Neural cell (in vitro differentiated cells): ENCODE measurements at regions not wholly inside any gene's neighbourhood (a gene's known extent, or its start where the extent isn't known, plus 50 kb on each side); places are given as distances from the start of the nearest gene placed in this dataset.

Experiments used
- H2AFZ ChIP-seq: fragments of 200-600, 300-800 bp; sonication (generic), shearing (Covaris generic); 2 replicates; pipeline ENCODE4 v1.6.0; 2014; ENCODE audit warnings: low read depth, mild to moderate bottlenecking, antibody characterized with exemption, low read length, moderate library complexity
- H3F3A ChIP-seq: fragments of 200-600 bp; shearing (Covaris generic); 2 replicates; pipeline ENCODE4 v1.6.1; 2016; ENCODE audit warnings: mild to moderate bottlenecking, moderate library complexity, mixed read lengths, antibody characterized with exemption, low read length; ENCODE audit not compliant: insufficient read depth, poor library complexity, severe bottlenecking
- H3K27ac ChIP-seq: fragments of 200-600, 300-800 bp; sonication (generic), shearing (Covaris generic); 2 replicates; pipeline ENCODE4 v1.5.1; 2014; ENCODE audit warnings: mild to moderate bottlenecking, low read length, moderate library complexity
- H3K27me3 ChIP-seq: fragments of 300-800, 200-600 bp; sonication (generic), shearing (Covaris generic); 2 replicates; pipeline ENCODE4 v1.6.0; 2014; ENCODE audit warnings: mild to moderate bottlenecking, low read depth, low read length, moderate library complexity; ENCODE audit not compliant: insufficient read depth
- H3K36me3 ChIP-seq: fragments of 300-800, 200-600 bp; sonication (generic), shearing (Covaris generic); 2 replicates; pipeline ENCODE4 v1.5.1; 2014; ENCODE audit warnings: mild to moderate bottlenecking, antibody characterized with exemption, low read length, moderate library complexity; ENCODE audit not compliant: insufficient read depth
- H3K4me2 ChIP-seq: fragments of 300-800, 200-600 bp; sonication (generic), shearing (Covaris generic); 2 replicates; pipeline ENCODE4 v1.6.0; 2014; ENCODE audit warnings: mild to moderate bottlenecking, low read length
- H3K4me3 ChIP-seq: fragments of 300-800, 200-600 bp; sonication (generic), shearing (Covaris generic); 2 replicates; pipeline ENCODE4 v1.5.1; 2014; ENCODE audit warnings: mild to moderate bottlenecking, low read length, moderate library complexity
- H3K79me2 ChIP-seq: fragments of 200-600 bp; shearing (Covaris generic); replicated peaks from 2 replicates; pipeline ENCODE4 v1.6.0; 2014; ENCODE audit warnings: mild to moderate bottlenecking, low read length, moderate library complexity; ENCODE audit not compliant: insufficient read depth
- H3K9ac ChIP-seq: fragments of 300-800, 200-600 bp; sonication (generic), shearing (Covaris generic); 2 replicates; pipeline ENCODE4 v1.6.1; 2016; ENCODE audit warnings: mild to moderate bottlenecking, low read length, mixed read lengths
- H3K9me2 ChIP-seq: fragments of 200-600 bp; shearing (Covaris generic); 2 replicates; pipeline ENCODE4 v1.6.1; 2016; ENCODE audit warnings: mild to moderate bottlenecking, low read length, mixed read lengths; ENCODE audit not compliant: insufficient read depth
- H3K9me3 ChIP-seq: fragments of 200-600, 300-800 bp; sonication (generic), shearing (Covaris generic); 2 replicates; pipeline ENCODE4 v1.6.1; 2016; ENCODE audit warnings: mild to moderate bottlenecking, mixed run types, low read length, moderate library complexity, mixed read lengths
- H4K20me1 ChIP-seq: fragments of 200-600 bp; shearing (Covaris generic); 2 replicates; pipeline ENCODE4 v1.6.1; 2016; ENCODE audit warnings: mild to moderate bottlenecking, mixed run types; ENCODE audit not compliant: insufficient read depth
- EP300 ChIP-seq: fragments of 450-650 bp; conservative IDR thresholded peaks from 2 replicates; pipeline ENCODE4 v1.6.1; 2014; ENCODE audit warnings: antibody characterized with exemption, mild to moderate bottlenecking, moderate library complexity; ENCODE audit not compliant: poor library complexity, severe bottlenecking
- EZH2 ChIP-seq: fragments of 200-600, 300-800 bp; shearing (Covaris generic), sonication (generic); IDR thresholded peaks from 2 replicates; pipeline ENCODE4 v1.6.1; 2014; ENCODE audit warnings: antibody characterized with exemption, low read length, borderline replicate concordance, mild to moderate bottlenecking; ENCODE audit not compliant: insufficient read depth, poor library complexity, severe bottlenecking
- MXI1 ChIP-seq: fragments of 450-650 bp; conservative IDR thresholded peaks from 2 replicates; pipeline ENCODE4 v1.6.1; 2014; ENCODE audit warnings: antibody characterized with exemption, mild to moderate bottlenecking; ENCODE audit not compliant: poor library complexity, severe bottlenecking
- POLR2AphosphoS5 ChIP-seq: IDR thresholded peaks from 2 replicates; pipeline ENCODE4 v1.6.1; 2012
- RAD21 ChIP-seq: fragments of 450-650 bp; conservative IDR thresholded peaks from 2 replicates; pipeline ENCODE4 v1.6.1; 2014; ENCODE audit warnings: antibody characterized with exemption, mild to moderate bottlenecking, moderate library complexity
- SMC3 ChIP-seq: fragments of 450-650 bp; conservative IDR thresholded peaks from 2 replicates; pipeline ENCODE4 v1.6.1; 2014; ENCODE audit warnings: antibody characterized with exemption, mild to moderate bottlenecking, moderate library complexity; ENCODE audit not compliant: poor library complexity
- TAF1 ChIP-seq: IDR thresholded peaks from 2 replicates; pipeline ENCODE4 v1.6.1; 2012; ENCODE audit warnings: low read depth
- TF ChIP-seq, protein P1 (sequence below): fragments of 450-650 bp; IDR thresholded peaks from 2 replicates; pipeline ENCODE4 v1.5.1; 2014; ENCODE audit warnings: antibody characterized with exemption, mild to moderate bottlenecking, moderate library complexity; ENCODE audit not compliant: poor library complexity, severe bottlenecking
- TF ChIP-seq, protein P2 (sequence below): IDR thresholded peaks from 2 replicates; pipeline ENCODE4 v1.6.1; 2012; ENCODE audit warnings: borderline replicate concordance

DNA sequence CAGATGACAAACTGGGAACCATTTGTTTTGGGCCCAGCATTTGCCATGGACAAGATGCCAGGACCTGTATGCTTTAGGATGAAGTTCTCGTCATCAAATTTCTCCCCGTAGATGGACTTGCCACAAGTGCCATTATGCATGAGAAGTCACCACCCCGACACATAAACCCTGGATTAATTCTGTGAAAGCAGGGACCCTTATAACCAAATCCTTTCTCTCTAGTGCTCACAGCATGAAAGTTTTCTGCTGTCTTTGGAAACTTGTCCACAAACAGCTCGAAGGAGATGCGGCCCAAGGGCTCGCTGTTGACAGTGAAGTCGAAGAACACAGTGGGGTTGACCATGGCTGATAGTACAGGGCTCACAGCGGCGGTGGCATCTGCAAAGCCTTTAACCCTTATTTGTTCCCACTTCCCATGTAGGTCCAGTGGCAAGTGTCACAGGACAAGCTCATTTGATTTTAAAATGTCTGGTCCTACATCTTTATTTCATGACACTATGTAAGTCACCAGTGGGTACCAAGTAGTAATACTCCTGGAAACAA is 75.2 kb upstream of the MIR17HG start:
- H3K9me2 ChIP-seq: no peaks in the 10 kb centered on the region

DNA sequence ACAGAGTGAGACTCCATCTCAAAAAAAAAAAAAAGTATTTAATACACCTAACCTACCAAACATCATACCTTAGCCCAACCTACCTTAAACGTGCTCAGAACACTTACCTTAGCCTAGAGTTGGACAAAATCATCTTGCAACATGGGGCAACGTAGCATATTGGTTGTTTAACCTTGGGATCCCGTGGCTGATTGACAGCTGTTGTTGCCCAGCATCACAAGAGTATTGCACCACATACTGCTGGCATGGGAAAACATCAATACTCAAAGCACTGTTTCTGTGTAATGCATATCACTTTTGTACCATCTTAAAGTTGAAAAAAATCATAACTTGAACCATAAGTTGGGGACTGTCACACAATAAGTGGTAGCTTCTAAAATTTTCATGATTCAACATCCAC is 73.8 kb upstream of the MIR17HG start:
- Histone ChIP-seq H3K4me3 (no peak overlapping the region), H3K9me2 (no peaks in the 10 kb centered on the region), H3K79me2 (no peaks in the 10 kb centered on the region), H3K9ac (no peak overlapping the region), H3F3A (no peaks in the 10 kb centered on the region), H4K20me1 (no peaks in the 10 kb centered on the region), H2AFZ (no peak overlapping the region), H3K9me3 (no peaks in the 10 kb centered on the region), H3K27ac (no peak overlapping the region), H3K27me3 (no peaks in the 10 kb centered on the region), H3K4me2 (no peak overlapping the region), H3K36me3 (no peaks in the 10 kb centered on the region)
- TF ChIP-seq SMC3 (no peak), EZH2 (no peak), TAF1 (no peak), RAD21 (no peak), MXI1 (no peak)
- TF ChIP-seq, protein P1, sequence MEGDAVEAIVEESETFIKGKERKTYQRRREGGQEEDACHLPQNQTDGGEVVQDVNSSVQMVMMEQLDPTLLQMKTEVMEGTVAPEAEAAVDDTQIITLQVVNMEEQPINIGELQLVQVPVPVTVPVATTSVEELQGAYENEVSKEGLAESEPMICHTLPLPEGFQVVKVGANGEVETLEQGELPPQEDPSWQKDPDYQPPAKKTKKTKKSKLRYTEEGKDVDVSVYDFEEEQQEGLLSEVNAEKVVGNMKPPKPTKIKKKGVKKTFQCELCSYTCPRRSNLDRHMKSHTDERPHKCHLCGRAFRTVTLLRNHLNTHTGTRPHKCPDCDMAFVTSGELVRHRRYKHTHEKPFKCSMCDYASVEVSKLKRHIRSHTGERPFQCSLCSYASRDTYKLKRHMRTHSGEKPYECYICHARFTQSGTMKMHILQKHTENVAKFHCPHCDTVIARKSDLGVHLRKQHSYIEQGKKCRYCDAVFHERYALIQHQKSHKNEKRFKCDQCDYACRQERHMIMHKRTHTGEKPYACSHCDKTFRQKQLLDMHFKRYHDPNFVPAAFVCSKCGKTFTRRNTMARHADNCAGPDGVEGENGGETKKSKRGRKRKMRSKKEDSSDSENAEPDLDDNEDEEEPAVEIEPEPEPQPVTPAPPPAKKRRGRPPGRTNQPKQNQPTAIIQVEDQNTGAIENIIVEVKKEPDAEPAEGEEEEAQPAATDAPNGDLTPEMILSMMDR: no peak

More for the DNA sequence above, 75.2 kb upstream of the MIR17HG start:
- no peak overlapping the region for H3K4me3 ChIP-seq
- H3K9ac ChIP-seq: no peak overlapping the region
- no peak overlapping the region for H3K27ac ChIP-seq
- H3K4me2 ChIP-seq: no peak overlapping the region
- no peaks in the 10 kb centered on the region for H3K9me3 ChIP-seq
- TF ChIP-seq, protein P1: no peak
- TF ChIP-seq SMC3: no peak
- TF ChIP-seq MXI1: no peak
- TF ChIP-seq EP300: no peak
- no peak for TF ChIP-seq RAD21
- no peak for TF ChIP-seq EZH2
- no peak for TF ChIP-seq POLR2AphosphoS5
- no peaks in the 10 kb centered on the region for H3K27me3 ChIP-seq
- no peaks in the 10 kb centered on the region for H3F3A ChIP-seq
- no peak overlapping the region for H2AFZ ChIP-seq
- no peaks in the 10 kb centered on the region for H3K36me3 ChIP-seq
- H3K79me2 ChIP-seq: no peaks in the 10 kb centered on the region
- H4K20me1 ChIP-seq: no peaks in the 10 kb centered on the region

DNA sequence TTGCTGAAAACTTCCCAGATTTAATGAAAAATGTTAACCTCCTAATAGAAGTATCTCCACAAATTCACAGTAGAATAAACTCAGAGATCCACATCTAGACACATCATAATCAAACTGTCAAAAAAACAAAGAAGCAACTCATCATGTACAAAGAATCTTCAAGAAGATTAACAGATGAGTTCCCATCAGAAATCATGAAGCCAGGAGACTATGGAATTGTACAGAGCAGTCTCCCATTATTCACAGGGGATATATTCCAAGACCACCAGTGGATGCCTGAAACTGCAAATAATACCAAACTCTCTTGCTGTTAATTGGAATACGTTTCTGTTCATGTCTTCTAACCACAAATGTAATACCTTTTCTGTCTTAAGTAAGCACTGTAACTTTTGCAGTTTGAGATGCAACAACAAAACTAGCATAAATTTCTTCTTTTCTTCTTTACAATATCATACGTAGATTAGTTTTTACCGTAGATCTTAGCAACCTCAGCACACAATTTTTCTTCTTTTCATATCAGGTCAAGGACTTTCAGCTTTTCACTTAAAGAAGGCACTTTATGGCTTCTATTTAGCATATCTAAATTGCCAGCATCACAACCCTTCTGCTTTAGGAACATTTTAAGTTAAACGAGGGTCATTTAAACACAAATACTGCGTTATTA is 70.3 kb upstream of the MIR17HG start:
- Histone ChIP-seq H3K4me3 (no peak overlapping the region), H3K27ac (no peak overlapping the region), H3K36me3 (no peaks in the 10 kb centered on the region), H3K9ac (no peak overlapping the region), H2AFZ (no peak overlapping the region), H3K79me2 (no peaks in the 10 kb centered on the region), H3K9me3 (no peaks in the 10 kb centered on the region), H3K4me2 (no peak overlapping the region), H3K9me2 (no peaks in the 10 kb centered on the region), H3K27me3 (no peaks in the 10 kb centered on the region), H4K20me1 (no peaks in the 10 kb centered on the region), H3F3A (no peaks in the 10 kb centered on the region)
- no peak for TF ChIP-seq RAD21
- TF ChIP-seq SMC3: no peak
- TF ChIP-seq EP300: no peak
- TF ChIP-seq, protein P2, sequence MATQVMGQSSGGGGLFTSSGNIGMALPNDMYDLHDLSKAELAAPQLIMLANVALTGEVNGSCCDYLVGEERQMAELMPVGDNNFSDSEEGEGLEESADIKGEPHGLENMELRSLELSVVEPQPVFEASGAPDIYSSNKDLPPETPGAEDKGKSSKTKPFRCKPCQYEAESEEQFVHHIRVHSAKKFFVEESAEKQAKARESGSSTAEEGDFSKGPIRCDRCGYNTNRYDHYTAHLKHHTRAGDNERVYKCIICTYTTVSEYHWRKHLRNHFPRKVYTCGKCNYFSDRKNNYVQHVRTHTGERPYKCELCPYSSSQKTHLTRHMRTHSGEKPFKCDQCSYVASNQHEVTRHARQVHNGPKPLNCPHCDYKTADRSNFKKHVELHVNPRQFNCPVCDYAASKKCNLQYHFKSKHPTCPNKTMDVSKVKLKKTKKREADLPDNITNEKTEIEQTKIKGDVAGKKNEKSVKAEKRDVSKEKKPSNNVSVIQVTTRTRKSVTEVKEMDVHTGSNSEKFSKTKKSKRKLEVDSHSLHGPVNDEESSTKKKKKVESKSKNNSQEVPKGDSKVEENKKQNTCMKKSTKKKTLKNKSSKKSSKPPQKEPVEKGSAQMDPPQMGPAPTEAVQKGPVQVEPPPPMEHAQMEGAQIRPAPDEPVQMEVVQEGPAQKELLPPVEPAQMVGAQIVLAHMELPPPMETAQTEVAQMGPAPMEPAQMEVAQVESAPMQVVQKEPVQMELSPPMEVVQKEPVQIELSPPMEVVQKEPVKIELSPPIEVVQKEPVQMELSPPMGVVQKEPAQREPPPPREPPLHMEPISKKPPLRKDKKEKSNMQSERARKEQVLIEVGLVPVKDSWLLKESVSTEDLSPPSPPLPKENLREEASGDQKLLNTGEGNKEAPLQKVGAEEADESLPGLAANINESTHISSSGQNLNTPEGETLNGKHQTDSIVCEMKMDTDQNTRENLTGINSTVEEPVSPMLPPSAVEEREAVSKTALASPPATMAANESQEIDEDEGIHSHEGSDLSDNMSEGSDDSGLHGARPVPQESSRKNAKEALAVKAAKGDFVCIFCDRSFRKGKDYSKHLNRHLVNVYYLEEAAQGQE: no peak
- no peak for TF ChIP-seq TAF1
- TF ChIP-seq, protein P1: no peak
- no peak for TF ChIP-seq EZH2
- no peak for TF ChIP-seq POLR2AphosphoS5
- TF ChIP-seq MXI1: no peak
